ENCODE measurements at regions not wholly inside any gene's neighbourhood (a gene's known extent, or its start where the extent isn't known, plus 50 kb on each side); places are given as distances from the start of the nearest gene placed in this dataset.

- H3K4me3 ChIP-seq (ENCODE audit: low read length) = no peak overlapping the region
- no peaks in the 10 kb centered on the region for H3K79me2 ChIP-seq (replicated peaks; ENCODE audit: insufficient read depth, low read length)
- no peaks in the 10 kb centered on the region for H3K36me3 ChIP-seq (ENCODE audit: insufficient read depth, low read length)
- no peaks in the 10 kb centered on the region for H3K9me2 ChIP-seq (ENCODE audit: insufficient read depth, low read length)
- H3K9ac ChIP-seq (ENCODE audit: low read length) = no peak overlapping the region
- H3F3A ChIP-seq (ENCODE audit: insufficient read depth, low read length, poor library complexity, severe bottlenecking) = no peaks in the 10 kb centered on the region
- H2AFZ ChIP-seq (ENCODE audit: low read depth, low read length) = no peak overlapping the region
- H3K27me3 ChIP-seq (ENCODE audit: insufficient read depth, low read depth, low read length) = no peaks in the 10 kb centered on the region
- H3K4me2 ChIP-seq (ENCODE audit: low read length) = no peak overlapping the region
- H4K20me1 ChIP-seq (ENCODE audit: insufficient read depth) = no peaks in the 10 kb centered on the region
- H3K27ac ChIP-seq (ENCODE audit: low read length) = no peak overlapping the region
- no peak for TF ChIP-seq EZH2 (IDR thresholded peaks at IDR 0.05; ENCODE audit: borderline replicate concordance, insufficient read depth, low read length, poor library complexity, severe bottlenecking)
- no peak for TF ChIP-seq MXI1 (conservative IDR thresholded peaks at IDR 0.05; ENCODE audit: poor library complexity, severe bottlenecking)
- TF ChIP-seq TAF1 (IDR thresholded peaks at IDR 0.05; ENCODE audit: low read depth) = no peak
- H3K9me3 ChIP-seq (ENCODE audit: low read length) = no peaks in the 10 kb centered on the region
Measured at GRCh38 chr3:109563149-109563548, 225.8 kb upstream of the DPPA4 start.

- Histone ChIP-seq H3K4me2 (ENCODE audit: low read length) (no peak overlapping the region), H3K9me2 (ENCODE audit: insufficient read depth, low read length) (no peaks in the 10 kb centered on the region), H4K20me1 (ENCODE audit: insufficient read depth) (no peaks in the 10 kb centered on the region), H3K27ac (ENCODE audit: low read length) (no peak overlapping the region), H3K79me2 (replicated peaks; ENCODE audit: insufficient read depth, low read length) (no peaks in the 10 kb centered on the region), H3K9me3 (ENCODE audit: low read length) (no peaks in the 10 kb centered on the region), H3K36me3 (ENCODE audit: insufficient read depth, low read length) (no peaks in the 10 kb centered on the region), H2AFZ (ENCODE audit: low read depth, low read length) (no peak overlapping the region), H3K27me3 (ENCODE audit: insufficient read depth, low read depth, low read length) (no peaks in the 10 kb centered on the region), H3K4me3 (ENCODE audit: low read length) (no peak overlapping the region), H3F3A (ENCODE audit: insufficient read depth, low read length, poor library complexity, severe bottlenecking) (no peaks in the 10 kb centered on the region), H3K9ac (ENCODE audit: low read length) (no peak overlapping the region)
- no peak for TF ChIP-seq EZH2 (IDR thresholded peaks at IDR 0.05; ENCODE audit: borderline replicate concordance, insufficient read depth, low read length, poor library complexity, severe bottlenecking)
- no peak for TF ChIP-seq RAD21 (conservative IDR thresholded peaks at IDR 0.05)
- no peak for TF ChIP-seq REST (IDR thresholded peaks at IDR 0.05; ENCODE audit: borderline replicate concordance)
- no peak for TF ChIP-seq SMC3 (conservative IDR thresholded peaks at IDR 0.05; ENCODE audit: poor library complexity)
- TF ChIP-seq CTCF (IDR thresholded peaks at IDR 0.05; ENCODE audit: poor library complexity, severe bottlenecking) = no peak
- TF ChIP-seq POLR2AphosphoS5 (IDR thresholded peaks at IDR 0.05) = no peak
- no peak for TF ChIP-seq MXI1 (conservative IDR thresholded peaks at IDR 0.05; ENCODE audit: poor library complexity, severe bottlenecking)
Measured at GRCh38 chr3:109569135-109569846, 231.9 kb upstream of the DPPA4 start.

- Histone ChIP-seq H4K20me1 (ENCODE audit: insufficient read depth) (no peaks in the 10 kb centered on the region), H3K79me2 (replicated peaks; ENCODE audit: insufficient read depth, low read length) (no peaks in the 10 kb centered on the region)
- TF ChIP-seq CTCF (IDR thresholded peaks at IDR 0.05; ENCODE audit: poor library complexity, severe bottlenecking) (no peak), MXI1 (conservative IDR thresholded peaks at IDR 0.05; ENCODE audit: poor library complexity, severe bottlenecking) (no peak), SMC3 (conservative IDR thresholded peaks at IDR 0.05; ENCODE audit: poor library complexity) (no peak), EZH2 (IDR thresholded peaks at IDR 0.05; ENCODE audit: borderline replicate concordance, insufficient read depth, low read length, poor library complexity, severe bottlenecking) (no peak), EP300 (conservative IDR thresholded peaks at IDR 0.05; ENCODE audit: poor library complexity, severe bottlenecking) (no peak), POLR2AphosphoS5 (IDR thresholded peaks at IDR 0.05) (no peak), REST (IDR thresholded peaks at IDR 0.05; ENCODE audit: borderline replicate concordance) (no peak), RAD21 (conservative IDR thresholded peaks at IDR 0.05) (no peak), TAF1 (IDR thresholded peaks at IDR 0.05; ENCODE audit: low read depth) (no peak)
Measured at GRCh38 chr3:109570408-109570807, 233.1 kb upstream of the DPPA4 start.

More at GRCh38 chr3:109570408-109570807, 233.1 kb upstream of the DPPA4 start:
- Histone ChIP-seq H3K9ac (ENCODE audit: low read length) (no peak overlapping the region), H3K36me3 (ENCODE audit: insufficient read depth, low read length) (no peaks in the 10 kb centered on the region), H3K27ac (ENCODE audit: low read length) (no peak overlapping the region), H3K4me2 (ENCODE audit: low read length) (no peak overlapping the region), H3K27me3 (ENCODE audit: insufficient read depth, low read depth, low read length) (no peaks in the 10 kb centered on the region), H2AFZ (ENCODE audit: low read depth, low read length) (no peak overlapping the region), H3F3A (ENCODE audit: insufficient read depth, low read length, poor library complexity, severe bottlenecking) (no peaks in the 10 kb centered on the region), H3K9me2 (ENCODE audit: insufficient read depth, low read length) (no peaks in the 10 kb centered on the region), H3K4me3 (ENCODE audit: low read length) (no peak overlapping the region), H3K9me3 (ENCODE audit: low read length) (no peaks in the 10 kb centered on the region)
